C4-2B (cell line): ENCODE measurements at regions not wholly inside any gene's neighbourhood (a gene's known extent, or its start where the extent isn't known, plus 50 kb on each side); places are given as distances from the start of the nearest gene placed in this dataset.

Experiments used
- CTCF ChIP-seq: fragments of 450-650 bp; conservative IDR thresholded peaks from 2 replicates; pipeline ENCODE4 v1.5.1; 2017; ENCODE audit warnings: mild to moderate bottlenecking
- ZFX ChIP-seq: fragments of 450-650 bp; IDR thresholded peaks from 2 replicates; pipeline ENCODE4 v1.6.1; 2017

DNA sequence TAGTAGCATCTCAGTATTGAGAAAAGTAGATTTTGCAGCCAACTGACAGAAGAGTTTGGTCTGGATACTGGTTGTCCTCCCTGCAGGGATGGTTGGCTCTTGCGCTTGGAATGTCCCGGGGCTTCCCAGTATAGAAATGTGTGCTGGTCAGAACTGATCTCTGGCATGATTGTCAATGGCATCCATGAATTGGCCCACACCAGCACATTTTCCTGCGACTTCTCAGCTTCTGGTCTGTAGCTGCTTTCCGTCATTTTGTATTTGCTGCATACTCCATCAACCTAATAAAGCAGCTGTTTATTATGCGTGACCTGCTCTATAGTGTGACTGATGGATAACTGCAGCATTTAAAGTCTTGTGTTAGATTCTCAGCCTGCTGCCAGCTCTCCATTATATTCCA lies 203.7 kb downstream of the S1PR1 start:
- TF ChIP-seq CTCF (no peak), ZFX (no peak)
